ENCODE measurements at regions not wholly inside any gene's neighbourhood (a gene's known extent, or its start where the extent isn't known, plus 50 kb on each side); places are given as distances from the start of the nearest gene placed in this dataset.

DNA sequence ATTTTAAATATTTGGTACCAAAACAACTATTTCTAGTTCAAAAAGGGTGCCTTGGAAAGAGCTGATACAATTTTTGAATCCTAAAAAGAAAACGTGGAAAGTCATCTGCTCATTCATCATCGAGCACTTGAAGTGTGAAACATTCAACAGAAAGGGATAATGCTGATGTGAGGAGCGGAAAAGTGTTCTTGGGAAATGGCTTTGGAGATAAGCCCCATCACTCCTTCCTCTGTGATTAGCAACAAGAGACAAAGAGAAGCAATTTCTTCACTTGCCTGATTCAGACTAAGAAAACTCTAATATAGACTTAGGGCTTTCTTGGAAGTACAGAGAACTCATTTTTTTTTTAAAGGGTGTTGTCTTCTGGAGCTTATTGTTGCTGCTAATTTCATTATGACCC lies 74.9 kb downstream of the C9orf152 start:
- Histone ChIP-seq H3K27me3 (no peaks in the 10 kb centered on the region), H3K4me1 (peaks cover 0 to 81% of the 10 kb centered on the region in 2 donors), H3K9me3 (no peaks in the 10 kb centered on the region), H3K27ac (peak overlapping the region in 1 of 2 donors; percentile 36), H3K36me3 (peaks cover 21% of the 10 kb centered on the region), H3K4me3 (no peak overlapping the region)
- TF ChIP-seq, protein P1, sequence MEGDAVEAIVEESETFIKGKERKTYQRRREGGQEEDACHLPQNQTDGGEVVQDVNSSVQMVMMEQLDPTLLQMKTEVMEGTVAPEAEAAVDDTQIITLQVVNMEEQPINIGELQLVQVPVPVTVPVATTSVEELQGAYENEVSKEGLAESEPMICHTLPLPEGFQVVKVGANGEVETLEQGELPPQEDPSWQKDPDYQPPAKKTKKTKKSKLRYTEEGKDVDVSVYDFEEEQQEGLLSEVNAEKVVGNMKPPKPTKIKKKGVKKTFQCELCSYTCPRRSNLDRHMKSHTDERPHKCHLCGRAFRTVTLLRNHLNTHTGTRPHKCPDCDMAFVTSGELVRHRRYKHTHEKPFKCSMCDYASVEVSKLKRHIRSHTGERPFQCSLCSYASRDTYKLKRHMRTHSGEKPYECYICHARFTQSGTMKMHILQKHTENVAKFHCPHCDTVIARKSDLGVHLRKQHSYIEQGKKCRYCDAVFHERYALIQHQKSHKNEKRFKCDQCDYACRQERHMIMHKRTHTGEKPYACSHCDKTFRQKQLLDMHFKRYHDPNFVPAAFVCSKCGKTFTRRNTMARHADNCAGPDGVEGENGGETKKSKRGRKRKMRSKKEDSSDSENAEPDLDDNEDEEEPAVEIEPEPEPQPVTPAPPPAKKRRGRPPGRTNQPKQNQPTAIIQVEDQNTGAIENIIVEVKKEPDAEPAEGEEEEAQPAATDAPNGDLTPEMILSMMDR (IDR thresholded peaks at IDR 0.05), result no peak
- no peak for DNase-seq (ENCODE audit: low spot score)

DNA sequence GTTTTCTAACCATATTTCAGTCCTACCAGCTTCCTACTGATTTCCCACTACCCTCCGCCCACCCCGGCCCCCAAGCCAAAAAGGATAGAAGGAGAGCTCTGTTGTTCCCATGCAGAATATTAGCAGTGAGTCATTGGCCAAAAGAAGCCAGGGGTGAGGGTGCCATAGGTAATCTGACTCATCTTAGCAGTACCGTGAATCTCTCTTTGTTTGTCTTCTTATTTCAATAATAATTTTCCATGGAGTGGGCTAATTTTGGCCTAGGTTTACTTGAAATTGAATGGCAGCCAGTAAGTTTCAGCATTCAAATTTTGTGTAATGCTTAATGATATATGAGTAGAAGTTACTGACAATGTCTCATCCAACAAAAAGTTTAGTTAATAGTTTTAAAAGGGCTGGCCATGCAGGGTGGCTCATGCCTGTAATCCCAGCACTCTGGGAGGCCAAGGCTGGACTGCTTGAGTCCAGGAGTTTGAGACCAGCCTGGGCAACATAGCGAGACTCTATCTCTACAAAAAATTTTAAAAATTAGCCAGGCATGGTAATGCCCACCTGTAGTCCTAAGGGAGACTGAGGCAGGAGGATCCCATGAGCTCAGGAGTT lies 74.2 kb downstream of the C9orf152 start:
- DNase-seq (ENCODE audit: low spot score), result no peak
- H3K4me1 ChIP-seq, result peaks cover 0 to 81% of the 10 kb centered on the region in 2 donors
- TF ChIP-seq, protein P1 (IDR thresholded peaks at IDR 0.05), result no peak

DNA sequence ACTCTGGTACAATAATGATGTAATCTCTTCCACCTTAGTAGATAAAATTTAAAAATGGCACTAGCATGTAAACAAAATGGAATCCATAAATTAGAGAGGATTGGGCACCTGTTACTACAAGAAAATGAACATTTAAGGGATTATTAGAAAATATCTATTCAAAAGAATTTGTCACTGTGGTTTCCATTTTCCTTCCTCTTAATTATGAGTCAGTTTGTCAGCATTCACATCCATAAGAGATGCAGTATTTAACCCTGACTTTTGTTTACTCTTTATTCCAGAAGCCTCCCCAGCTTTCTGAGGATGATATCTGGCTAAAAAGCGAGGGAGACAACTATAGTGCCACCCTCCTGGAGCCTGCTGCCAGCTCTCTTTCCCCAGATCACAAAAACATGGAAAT lies 72.1 kb downstream of the C9orf152 start:
- H3K27ac ChIP-seq, result no peak overlapping the region
- TF ChIP-seq, protein P1 (IDR thresholded peaks at IDR 0.05), result no peak
- H3K36me3 ChIP-seq, result peaks cover 33% of the 10 kb centered on the region
- no peaks in the 10 kb centered on the region for H3K9me3 ChIP-seq
- no peak overlapping the region for H3K4me3 ChIP-seq
- DNase-seq (ENCODE audit: low spot score), result no peak
- peaks cover 0 to 80% of the 10 kb centered on the region in 2 donors for H3K4me1 ChIP-seq
- no peaks in the 10 kb centered on the region for H3K27me3 ChIP-seq

More for the DNA sequence above, 74.2 kb downstream of the C9orf152 start:
- Histone ChIP-seq H3K27ac (peak overlapping the region in 1 of 2 donors; percentile 36), H3K4me3 (no peak overlapping the region), H3K36me3 (peaks cover 27% of the 10 kb centered on the region), H3K27me3 (no peaks in the 10 kb centered on the region), H3K9me3 (no peaks in the 10 kb centered on the region)

DNA sequence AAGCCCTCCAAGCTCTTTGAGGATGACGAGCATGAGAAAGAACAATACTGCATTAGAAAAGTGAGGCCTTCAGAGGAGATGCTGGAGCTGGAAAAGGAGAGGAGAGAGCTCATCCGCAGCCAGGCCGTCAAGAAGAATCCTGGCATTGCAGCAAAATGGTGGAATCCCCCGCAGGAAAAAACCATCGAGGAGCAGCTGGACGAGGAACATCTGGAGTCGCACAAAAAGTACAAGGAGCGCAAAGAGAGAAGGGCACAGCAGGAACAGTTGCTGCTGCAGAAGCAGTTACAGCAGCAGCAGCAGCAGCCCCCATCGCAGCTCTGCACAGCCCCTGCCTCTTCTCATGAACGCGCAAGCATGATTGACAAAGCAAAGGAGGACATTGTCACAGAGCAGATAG lies 71.2 kb downstream of the C9orf152 start:
- H3K27me3 ChIP-seq, result no peaks in the 10 kb centered on the region
- no peak for DNase-seq (ENCODE audit: low spot score)
- TF ChIP-seq, protein P1 (IDR thresholded peaks at IDR 0.05), result no peak
- H3K4me3 ChIP-seq, result no peak overlapping the region
- H3K4me1 ChIP-seq, result peaks cover 0 to 81% of the 10 kb centered on the region in 2 donors
- no peaks in the 10 kb centered on the region for H3K9me3 ChIP-seq
- no peak overlapping the region for H3K27ac ChIP-seq
- peaks cover 33% of the 10 kb centered on the region for H3K36me3 ChIP-seq

DNA sequence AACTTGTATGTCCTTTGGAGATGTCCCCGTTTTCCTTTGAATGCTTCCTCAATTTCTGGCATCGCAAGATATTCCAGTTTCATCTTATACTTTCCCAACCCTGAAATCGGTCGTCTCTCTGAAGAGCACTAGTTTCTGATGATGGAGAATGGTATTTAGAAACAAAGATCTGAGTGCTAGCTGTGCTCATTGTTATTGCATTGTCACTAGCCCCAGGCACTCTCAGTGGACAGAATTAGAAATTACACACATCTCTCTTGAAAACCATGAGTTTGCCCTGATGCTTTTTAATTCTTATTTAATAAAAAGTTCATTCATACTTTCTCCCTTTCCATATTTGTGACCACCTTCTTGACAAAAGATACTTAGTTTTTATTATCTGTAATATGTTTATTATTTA lies 67.7 kb downstream of the C9orf152 start:
- TF ChIP-seq, protein P1 (IDR thresholded peaks at IDR 0.05), result no peak
- no peak for DNase-seq (ENCODE audit: low spot score)
- no peaks in the 10 kb centered on the region for H3K27me3 ChIP-seq
- H3K4me1 ChIP-seq, result peaks cover 0 to 93% of the 10 kb centered on the region in 2 donors
- H3K4me3 ChIP-seq, result no peak overlapping the region
- peaks cover 33% of the 10 kb centered on the region for H3K36me3 ChIP-seq
- H3K27ac ChIP-seq, result peak overlapping the region in 1 of 2 donors; percentile 48
- H3K9me3 ChIP-seq, result no peaks in the 10 kb centered on the region
